ENCODE measurements at regions not wholly inside any gene's neighbourhood (a gene's known extent, or its start where the extent isn't known, plus 50 kb on each side); places are given as distances from the start of the nearest gene placed in this dataset.

DNA sequence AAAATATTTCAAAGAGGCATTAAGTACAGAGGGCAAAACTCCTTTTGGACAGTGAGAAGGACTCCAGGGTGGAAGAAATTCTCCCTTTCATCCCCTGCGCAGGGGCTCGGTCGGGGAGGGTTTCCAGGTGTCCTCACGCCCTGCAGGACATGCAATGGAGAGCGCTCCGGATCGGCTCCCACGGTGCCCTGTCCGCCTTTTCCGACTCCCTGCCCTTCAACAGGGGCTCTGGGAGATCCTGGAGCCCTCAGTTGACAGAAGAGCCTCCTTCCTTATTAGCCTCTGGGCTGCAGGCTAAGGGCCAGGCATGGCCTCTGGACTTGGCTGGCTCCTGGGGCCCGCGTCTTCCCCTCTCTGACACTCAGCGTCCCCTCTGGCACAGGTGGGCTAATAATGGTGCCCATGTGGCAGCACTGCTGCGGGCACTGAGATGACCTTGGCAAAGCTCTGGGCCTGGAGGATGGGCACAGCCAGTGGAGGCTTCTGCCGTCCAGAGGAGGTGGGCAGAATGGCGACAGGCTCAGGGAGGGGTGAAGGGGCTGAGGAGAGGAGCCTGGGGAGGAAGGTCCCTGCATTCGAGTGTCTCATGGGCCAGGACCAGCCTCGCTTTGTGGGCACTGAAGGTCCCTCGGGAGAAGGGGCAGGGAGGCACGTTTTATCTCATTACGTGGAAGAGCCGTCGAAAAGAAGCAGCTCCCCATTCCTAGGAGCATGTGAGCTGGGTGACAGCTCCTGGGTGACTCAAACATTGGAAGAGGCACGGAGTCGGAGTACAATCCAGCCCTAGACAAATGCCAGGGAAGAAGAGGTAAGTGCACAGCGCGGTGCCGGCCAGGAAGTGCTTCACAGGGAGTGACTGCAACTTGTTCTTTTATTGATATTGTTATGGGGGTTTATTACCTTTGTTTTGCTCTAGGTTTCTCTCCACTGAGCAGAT lies 161.7 kb downstream of the IRF8 start:
- DNase-seq (ENCODE audit: low read depth): no peak

DNA sequence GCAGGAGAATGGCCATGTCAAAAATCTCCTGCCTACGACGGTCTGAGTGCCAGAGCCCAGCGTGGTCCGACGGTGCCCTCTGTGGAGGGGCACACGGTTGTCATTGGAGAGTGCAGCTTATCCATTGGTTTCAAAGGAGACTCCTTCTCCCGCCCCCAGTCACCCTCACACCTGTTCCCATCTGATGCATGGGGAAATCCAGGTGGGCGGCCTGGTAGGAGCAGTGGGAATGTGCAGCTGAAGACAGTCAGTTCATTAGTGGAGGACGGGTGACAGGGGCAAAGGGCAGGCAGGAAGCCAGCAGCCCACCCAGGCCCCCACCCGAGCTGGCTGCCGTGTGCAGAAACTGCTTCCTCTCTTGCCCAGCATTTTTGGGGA lies 162.3 kb downstream of the IRF8 start:
- no peak for DNase-seq (ENCODE audit: low read depth)

DNA sequence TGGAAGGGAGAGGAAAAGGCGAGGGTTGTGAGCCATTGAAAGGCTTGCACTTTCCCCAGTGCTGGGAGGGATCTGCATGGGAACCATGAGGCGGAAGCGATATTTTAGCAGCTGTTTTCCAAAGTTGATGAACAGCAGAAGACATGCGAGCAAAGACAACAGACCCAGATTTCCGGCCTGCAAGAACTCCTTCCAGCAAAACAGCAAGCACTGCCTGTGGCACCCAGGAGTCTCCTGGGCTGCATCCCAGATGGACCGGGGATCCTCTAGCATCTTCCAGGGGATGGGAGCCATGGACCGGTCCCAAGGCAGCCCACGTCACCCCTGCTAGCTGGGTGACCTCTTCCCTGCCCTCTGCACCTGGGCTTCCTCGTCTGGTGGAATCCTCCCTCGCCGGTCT lies 162.8 kb downstream of the IRF8 start:
- DNase-seq (ENCODE audit: low read depth): no peak

DNA sequence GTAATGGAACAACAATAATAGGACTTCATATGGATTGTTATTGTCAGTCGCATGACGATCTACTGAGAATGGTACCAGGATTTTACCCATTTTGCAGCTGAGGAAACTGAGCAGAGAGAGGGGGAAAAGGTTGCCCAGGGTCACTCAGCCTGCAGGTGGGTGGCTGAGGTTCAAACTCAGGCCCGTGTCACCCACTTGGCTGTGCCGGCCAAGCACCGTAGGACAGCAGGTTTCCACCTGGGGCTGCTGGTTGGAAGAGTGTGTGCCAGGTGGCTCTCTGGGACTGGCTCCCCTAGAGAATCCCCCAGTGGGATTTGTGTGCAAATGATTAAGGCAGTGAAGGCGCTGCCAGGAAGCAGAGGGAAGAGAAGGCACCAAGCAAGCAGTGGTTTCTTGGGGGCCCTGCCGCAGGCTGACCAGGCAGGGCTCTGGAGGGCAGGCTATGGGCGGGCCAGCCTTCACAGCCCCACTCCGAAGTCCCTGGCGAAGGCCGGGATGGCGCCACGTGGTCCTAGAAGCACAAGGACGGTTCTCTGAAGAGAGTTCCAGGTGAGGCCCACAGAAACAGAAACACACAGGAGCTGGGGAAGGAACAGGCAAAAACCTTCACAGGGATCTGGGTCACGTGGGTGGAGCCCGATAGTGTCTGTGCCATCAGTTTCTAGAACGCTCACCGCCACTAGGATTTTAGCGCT lies 163.5 kb downstream of the IRF8 start:
- no peak for DNase-seq (ENCODE audit: low read depth)

DNA sequence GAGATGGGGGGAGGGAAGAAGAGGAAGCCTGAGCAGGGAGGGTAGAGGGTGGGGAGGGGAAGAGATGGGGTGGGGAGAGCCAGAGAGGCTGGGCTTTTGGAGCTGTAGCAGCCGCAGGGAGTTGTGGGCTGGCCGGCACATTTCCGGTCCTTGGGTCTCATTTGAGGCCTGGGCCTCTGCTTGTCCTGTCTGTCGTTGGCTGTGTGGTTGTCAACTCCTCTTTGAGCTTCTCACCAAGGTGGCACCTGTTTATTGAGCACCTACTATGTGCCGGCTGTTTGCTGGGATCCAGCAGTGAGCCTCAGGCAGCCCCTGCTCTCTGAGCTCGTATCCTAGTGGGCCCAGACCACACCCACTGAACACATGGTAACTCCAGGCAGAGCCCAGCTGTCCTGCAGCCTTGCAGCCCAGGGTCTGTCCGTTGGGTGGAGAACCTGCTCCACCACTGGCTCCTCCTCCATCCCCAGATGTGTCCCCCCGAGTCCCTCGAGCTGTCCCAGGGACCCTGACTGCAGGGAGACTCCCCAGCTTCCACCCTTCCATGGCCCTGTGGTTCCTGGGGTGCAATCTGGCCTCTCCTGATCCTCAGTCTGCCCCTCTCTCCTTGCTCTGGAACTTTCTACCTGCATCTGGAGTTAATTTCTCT lies 164.9 kb downstream of the IRF8 start:
- DNase-seq (ENCODE audit: low read depth): no peak

DNA sequence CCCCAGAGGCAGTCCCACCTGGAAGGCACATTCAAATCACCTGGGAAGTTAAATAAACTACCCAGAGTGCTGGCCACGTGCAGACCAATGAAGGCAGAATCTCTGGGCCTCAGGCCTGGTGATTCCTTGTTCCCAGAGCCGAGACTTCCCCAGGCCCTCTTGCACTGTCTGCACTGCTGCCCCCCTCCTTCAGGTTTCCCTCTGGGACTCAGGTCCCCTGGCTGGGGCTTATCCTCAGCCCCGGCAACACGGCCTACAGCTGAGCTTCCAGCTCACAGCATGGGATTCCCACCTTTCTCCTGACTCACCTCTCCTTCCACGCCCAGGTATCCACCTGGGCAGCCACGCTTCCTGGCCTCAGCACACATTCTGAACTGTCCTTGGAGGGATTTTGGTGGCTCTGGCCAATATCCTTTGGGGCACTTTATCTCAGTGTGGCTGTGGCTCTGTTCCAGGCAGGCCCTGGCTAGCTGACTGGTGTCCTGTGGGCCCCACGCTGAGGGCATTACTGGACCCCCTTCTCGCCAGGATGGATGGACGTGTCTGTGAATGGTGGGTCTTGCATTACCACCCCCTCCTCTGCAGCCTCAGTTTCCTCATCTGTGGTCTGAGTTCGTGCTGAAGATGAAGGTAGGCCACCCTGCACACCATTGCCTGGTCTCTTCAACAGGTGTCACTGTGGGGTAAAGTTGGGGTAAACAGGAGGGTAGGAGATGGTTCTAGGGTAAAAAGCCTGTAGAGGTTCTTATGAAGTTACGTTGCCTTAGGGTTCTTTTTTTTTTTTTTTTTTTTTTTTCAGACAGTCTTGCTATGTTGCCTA lies 165.7 kb downstream of the IRF8 start:
- DNase-seq (ENCODE audit: low read depth): no peak

DNA sequence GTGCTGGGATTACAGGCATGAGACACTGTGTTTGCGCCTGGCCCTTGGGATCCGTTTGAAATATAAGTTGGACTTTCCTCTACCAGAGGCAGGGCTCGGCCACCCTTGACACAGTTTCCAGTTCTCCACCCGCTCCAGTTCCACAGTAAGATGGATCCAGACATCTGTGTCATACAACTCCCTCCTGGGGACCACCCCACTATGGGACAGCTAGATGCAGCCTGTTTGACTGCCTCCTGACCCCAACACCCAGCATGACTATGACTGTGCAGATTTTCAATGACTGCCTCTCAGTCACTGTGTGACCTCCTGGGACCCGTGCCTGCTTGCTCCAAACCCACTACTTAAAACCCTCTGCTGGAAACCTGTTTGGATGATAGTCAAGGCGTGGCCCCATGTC lies 166.7 kb downstream of the IRF8 start:
- DNase-seq (ENCODE audit: low read depth): no peak

DNA sequence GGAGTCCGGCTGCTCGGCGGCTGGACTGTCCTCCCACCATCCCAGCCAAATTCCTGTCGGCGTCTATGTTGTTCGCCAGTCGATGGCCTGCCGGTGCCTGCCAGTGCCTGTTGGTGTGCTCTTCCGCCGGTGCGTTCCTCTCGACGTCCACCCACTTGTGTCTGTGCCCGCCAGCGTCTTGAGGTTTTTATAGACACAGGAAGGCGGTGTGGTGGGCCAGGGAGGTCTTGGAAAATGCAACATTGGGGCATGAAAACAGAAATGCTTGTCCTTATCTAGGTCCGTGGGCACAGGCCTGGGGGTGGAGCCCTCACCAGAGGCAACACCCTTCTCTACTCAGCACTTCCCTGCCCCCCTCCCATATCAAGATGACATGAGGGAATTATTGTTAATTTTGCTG lies 167.8 kb downstream of the IRF8 start:
- no peak for DNase-seq (ENCODE audit: low read depth)

DNA sequence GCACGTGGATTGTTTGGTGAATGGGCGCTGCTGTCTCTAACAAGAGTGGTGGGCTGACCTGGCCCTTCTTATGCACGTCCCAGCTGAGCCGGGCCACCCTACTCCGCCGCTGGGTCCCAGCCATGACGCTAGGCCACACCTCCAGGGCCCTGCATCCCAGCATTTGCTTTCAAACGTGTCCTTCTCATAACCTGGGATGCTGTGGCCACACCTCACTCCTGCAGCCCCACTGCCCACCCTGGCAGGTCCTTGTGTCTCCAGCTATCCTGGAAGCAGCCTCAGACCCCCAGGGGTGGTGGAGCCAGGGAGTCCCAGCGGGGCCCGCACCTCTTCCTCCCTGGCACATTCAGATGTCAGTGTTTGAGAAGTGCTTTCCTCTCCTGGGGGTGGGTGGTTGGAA lies 168.6 kb downstream of the IRF8 start:
- no peak for DNase-seq (ENCODE audit: low read depth)

DNA sequence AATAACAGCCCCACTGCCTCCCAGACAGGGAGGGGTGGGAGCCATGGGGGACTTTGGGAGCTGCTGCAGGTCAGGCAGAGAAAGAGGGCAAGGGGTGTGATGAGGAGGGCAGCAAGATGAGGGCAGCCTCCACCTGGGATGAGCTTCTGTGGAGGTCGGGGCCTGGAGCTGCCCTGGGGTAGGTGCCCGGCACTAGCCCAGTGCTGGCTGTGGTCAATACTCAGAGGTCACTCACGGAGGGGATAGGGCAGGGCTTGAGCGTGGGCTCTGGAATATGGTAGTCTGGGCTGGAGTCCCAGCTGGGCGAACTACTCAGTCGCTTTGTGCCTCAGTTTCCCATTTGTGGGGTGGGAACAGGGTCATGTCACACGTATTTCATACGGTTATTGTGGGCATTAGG lies 169.0 kb downstream of the IRF8 start:
- no peak for DNase-seq (ENCODE audit: low read depth)

DNA sequence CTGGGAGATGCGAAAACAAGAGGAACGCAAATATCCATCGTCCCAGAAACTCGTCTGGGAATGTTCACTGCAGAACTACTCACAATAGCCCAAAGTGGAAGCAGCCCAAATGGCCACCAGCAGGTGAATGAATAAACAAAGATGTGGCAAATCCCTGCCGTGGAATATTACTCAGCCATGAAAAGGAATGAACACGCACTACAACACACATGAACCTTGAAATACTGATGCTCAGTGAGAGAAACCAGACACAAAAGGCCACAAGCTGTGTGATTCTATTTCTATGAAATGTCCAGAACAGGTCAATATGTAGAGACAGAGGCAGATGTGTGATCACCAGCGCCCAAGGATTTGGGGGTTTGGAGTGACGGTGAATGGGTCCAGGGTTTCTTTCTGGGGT lies 169.8 kb downstream of the IRF8 start:
- no peak for DNase-seq (ENCODE audit: low read depth)

DNA sequence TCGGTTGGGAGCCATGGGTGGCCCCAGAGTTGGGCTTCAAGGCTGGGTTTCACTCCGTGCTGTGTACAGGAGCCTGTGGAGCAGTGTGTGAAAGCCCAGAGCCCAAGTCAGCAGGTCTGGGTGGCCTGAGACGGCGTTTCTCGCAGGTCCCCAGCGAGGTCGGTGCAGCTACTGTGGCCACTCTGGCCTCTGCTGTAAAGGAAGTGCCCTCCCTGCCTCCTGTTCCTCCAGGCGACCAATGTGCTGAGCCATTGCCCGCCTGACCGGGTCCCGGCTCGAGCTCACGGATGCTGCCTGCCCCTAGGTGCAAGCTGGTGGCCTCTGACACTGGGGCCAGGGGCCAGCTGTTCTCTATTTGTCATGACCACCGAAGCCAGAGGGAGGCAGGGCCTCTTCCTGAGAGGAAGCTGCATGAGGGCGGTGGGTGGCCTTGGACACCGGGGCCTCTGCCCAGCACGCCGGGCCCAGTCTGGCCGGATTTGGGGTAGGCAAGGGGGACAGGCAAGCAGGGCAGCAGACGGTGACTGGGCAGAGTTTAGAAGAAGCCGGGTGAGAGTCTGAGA lies 170.9 kb downstream of the IRF8 start:
- no peak for DNase-seq (ENCODE audit: low read depth)

DNA sequence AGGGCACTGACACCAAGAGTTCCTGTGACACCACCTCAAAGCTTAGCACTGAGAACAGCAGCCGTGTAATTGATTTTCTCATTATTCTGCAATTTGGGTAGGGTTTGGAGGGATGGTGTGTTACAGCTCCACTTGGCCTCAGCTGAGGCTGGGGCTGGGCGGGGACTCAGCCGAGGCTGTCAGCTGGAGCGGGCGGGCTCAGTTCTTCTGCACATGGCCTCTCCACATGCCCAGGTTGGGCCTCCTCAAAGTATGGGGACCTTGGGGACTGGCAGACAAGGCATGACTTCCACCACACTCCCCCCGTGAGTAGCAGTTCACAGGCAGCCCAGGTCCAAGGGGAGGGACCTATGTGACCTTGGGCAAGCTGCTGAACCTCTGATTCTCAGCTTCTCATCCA lies 171.5 kb downstream of the IRF8 start:
- DNase-seq (ENCODE audit: low read depth): no peak

DNA sequence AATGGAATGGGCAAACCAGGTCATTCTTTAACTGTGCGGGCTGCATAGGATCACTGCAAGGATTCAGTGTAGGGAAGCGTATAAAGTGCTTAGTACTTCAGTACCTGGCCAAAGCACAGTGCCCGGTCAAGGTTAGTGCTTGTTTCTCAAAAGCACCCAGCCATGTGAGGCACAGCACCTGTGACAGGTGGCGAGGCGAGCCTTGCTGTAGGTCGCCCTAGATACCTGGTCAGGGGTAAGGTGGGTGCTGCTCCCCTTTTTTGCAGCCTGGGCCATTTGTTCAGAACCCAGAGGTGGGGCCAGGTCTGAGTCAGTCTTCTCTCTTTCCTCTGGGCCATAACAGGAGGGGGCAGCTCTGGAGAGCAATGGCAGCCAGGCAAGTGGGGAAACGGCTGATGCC lies 172.0 kb downstream of the IRF8 start:
- no peak for DNase-seq (ENCODE audit: low read depth)

DNA sequence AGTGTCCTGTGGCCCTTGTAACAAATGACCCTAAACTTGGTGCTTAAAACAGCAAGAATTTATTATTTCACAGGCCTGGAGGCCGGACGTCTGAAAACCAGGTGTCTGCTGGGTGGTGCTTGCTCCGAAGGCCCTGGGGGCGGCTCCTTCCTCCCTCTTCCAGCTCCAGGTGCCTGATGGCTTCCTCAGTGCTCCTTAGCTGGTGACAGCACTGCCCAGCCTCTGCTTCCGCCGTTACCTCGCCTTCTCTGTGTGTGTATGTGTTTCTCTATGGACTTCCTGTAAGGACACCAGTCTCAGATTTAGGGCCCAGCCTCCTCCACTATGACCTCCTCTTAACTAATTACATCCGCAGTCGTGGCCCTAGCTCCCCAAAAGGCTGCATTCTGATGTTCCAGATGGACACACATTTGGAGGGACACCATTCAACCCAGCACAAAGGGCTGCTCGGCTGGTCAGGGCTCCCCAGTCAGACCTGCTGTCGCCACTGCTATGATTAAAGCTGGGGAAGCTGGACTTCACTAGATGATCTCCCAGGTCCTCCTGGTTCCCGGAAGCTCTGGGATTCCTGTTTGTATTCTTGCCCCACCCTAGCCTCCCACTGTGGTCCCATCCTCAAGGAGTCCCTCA lies 172.8 kb downstream of the IRF8 start:
- no peak for DNase-seq (ENCODE audit: low read depth)

DNA sequence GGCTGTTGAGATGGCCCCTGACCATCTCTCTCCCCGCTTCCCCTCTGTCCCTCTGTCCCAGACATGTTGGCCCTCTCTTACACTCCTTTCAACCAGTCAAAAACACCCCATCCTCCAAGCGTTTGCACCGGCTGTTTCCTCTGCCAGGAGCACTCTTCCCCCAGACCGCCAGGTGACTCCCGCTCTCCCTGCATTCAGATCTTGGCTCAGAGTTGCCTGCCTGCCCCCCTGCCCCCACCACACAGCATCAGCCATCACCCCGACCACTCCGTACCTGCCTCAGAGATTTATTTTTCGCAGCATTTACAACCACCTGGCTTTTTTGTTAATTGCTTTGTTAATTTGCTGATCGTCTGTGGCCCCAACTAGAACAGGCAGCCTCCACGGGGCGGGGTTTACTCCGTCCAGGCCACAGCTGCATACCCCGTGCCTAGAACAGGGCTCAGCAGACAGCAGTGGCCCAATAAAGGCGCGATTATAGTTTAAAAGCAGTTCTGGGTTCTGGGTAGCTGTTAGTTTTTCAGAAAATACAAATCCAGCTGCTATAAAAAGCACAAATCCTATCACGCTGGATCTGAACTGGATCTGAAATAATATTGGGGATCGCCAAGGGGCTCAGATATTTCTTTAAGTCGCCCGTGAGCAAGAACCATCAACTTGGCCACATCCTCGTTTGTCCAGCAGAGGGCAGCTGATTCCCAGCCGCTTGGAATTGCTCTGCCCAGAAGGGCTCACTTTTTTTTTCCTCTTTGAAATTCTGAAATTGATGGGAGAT lies 173.6 kb downstream of the IRF8 start:
- DNase-seq (ENCODE audit: low read depth): peak; percentile 65

DNA sequence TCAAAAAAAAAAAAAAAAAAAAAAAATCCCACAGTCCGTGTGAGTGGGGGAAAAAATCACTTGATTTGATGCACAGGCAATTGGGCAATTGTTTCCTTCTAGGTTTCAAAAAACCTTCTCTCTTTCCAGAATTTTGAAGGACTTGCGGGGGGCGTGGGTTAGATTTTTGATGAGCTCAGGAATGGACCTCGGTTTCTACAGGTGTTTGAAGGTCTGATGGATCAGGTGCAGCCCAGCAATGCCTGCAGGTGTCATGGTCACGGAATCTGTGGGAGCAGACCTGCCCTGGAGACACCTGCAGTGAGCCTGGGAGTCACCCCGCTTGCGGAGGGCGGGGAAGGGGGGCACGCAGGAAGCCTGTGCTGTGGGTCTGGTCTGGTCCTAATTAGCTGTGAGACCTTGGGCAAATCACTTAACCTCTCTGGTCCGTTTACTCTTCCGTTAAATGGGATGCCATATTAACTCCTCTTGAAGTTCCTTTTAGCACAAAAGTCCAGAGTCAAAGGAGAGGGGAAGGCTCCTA lies 174.2 kb downstream of the IRF8 start:
- no peak for DNase-seq (ENCODE audit: low read depth)

DNA sequence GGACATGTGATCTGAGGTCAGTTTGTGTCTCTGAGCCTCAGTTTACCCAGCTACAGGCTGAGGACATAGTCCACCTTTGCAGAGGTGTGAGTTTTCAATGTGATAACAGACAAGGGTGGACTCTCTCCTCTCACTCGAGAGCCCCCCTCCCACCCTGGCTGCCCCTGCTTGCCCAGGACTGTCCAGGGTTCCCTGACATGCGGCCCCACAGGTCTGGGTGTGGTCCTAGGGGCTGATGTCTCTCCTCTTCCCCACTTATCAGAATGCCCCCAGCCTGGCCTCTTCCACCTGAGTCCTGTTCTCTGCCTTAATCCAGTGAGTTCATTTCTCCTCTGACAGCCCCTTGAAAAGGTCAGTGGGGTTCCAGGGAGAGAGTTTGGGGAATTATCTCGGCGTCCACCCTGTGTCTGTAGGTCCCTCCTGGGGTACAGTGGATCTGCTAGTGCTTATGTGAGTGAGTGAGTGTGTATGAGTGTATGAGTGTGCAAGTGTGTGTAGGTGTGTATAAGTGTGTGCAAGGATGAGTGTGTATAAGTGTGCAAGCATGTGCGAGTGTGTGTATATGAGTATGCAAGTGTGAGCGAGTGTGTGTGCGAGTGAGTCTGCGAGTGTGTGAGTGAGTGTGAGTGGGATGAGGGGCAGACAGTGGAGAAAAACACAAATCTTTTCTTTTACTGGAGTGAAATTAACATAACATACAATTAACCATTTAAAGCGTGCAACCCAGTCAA lies 175.0 kb downstream of the IRF8 start:
- no peak for DNase-seq (ENCODE audit: low read depth)

All from M059J (cell line).